ENCODE measurements at regions not wholly inside any gene's neighbourhood (a gene's known extent, or its start where the extent isn't known, plus 50 kb on each side); places are given as distances from the start of the nearest gene placed in this dataset.

DNA sequence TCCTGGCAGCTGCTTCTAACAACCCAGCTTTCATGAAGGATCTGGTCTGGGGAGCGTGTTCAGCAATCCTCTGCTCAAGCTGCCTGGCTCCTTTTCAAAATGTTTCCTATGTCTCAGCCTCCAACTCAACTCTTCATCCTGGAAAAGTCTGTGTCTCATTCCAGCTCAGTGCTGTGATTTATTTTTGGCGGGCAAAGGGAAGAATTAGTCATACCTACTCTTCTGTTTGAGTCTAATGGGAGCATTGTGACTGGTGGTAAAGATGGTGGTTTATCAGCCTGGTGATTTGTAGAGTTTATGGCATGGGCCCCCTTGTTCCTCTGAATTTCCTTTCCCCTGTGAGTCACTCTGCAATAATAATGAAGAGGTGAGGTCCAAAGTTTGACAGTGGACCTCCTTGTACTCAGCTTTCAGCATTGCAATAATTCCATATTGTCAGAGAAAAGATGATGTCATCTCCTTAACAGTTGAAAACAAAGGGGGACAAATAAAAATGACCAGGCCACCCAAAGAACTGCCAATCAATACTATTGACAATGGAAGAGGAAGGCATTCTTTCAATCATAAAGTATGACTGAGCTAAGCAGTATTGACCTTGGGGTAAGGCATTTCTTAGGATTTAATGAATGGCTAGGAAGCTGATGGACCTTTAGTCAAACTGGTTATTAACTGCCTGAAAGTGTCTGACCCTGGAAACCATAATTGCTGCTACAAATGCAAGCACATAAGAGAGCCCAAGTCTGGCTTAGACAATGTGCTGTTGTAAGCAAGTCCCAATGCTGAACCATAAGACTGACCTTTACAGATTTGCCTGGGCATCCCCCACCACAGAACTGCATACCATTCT lies 204.7 kb upstream of the MCTP2 start:
- ATAC-seq (ENCODE audit: low FRiP score) (peak; percentile 93), DNase-seq (ENCODE audit: low spot score) (no peak)
- TF ChIP-seq, protein P1, sequence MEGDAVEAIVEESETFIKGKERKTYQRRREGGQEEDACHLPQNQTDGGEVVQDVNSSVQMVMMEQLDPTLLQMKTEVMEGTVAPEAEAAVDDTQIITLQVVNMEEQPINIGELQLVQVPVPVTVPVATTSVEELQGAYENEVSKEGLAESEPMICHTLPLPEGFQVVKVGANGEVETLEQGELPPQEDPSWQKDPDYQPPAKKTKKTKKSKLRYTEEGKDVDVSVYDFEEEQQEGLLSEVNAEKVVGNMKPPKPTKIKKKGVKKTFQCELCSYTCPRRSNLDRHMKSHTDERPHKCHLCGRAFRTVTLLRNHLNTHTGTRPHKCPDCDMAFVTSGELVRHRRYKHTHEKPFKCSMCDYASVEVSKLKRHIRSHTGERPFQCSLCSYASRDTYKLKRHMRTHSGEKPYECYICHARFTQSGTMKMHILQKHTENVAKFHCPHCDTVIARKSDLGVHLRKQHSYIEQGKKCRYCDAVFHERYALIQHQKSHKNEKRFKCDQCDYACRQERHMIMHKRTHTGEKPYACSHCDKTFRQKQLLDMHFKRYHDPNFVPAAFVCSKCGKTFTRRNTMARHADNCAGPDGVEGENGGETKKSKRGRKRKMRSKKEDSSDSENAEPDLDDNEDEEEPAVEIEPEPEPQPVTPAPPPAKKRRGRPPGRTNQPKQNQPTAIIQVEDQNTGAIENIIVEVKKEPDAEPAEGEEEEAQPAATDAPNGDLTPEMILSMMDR (IDR thresholded peaks at IDR 0.05) = no peak

DNA sequence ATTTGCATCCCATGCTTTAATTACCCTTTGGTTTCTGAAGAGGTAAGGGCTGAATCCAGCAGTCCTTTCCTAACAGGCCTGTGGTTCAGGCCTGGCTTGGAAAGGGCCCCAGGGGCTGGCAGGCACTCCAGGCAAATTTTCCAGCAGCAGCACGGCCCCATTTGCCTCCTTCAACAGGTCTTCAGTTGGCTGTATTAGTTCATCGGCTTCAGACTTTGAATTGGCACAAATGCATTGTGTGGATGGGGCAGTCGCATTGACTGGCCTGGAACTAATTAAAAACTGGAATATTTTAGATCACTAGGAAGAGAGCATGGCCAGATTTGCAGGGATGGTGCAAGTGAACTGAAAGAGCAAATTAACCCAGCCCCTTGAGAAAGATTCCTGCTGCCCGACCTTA lies 207.8 kb upstream of the MCTP2 start:
- TF ChIP-seq, protein P1 (IDR thresholded peaks at IDR 0.05) = no peak
- DNase-seq (ENCODE audit: low spot score) (no peak), ATAC-seq (ENCODE audit: low FRiP score) (no peak)

DNA sequence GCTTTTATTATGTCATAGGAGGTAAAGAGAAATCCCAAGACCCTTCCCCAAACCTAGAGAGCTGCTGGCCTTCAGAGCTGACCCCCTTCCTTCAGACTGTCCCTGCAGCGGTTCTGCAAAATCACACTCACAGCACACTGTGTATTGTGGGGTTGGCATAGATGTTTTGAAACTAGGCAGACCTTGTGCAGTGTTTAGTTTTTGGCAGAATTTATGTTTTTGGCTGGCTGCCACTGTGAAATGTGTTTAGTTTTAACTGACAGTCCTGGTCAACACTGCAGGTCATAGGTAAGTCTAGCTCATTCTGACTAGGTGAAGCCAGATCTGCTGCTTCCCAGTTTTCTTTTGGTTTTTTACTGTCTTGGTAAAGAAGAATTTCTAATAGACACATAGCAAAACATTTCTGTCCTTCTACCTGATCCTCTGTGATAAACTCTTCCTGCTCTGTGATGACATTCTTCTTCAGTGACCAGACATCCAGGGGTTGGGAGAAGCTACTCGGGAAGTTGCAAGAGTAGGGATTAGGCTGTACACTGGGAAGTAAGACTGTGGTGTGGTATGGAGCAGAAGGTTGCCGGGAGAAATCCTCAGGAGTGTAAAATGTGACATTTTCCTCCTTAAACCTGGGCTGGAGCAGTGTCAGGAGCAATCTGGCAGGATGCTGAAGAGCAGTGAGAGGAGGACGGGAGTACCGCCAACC lies 209.6 kb upstream of the MCTP2 start:
- DNase-seq (ENCODE audit: low spot score) = no peak
- no peak for ATAC-seq (ENCODE audit: low FRiP score)
- TF ChIP-seq, protein P1 (IDR thresholded peaks at IDR 0.05) = no peak

DNA sequence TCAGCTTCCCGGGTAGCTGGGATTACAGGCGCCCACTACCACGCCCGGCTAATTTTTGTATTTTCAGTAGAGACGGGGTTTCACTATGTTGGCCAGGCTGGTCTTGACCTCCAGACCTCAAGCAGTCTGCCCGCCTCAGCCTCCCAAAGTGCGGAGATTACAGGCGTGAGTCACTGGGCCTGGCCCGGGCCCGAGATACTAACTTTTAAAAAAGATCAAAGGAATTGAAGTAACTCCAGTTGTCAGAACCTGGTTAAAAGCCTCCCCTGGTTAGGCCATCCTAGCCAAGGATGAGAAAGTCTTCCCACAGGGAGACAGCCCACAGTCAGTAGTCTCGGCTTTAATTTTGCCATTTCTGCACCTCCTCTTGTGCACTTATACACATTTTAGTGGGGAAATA lies 212.3 kb upstream of the MCTP2 start:
- DNase-seq (ENCODE audit: low spot score) = no peak
- no peak for ATAC-seq (ENCODE audit: low FRiP score)

DNA sequence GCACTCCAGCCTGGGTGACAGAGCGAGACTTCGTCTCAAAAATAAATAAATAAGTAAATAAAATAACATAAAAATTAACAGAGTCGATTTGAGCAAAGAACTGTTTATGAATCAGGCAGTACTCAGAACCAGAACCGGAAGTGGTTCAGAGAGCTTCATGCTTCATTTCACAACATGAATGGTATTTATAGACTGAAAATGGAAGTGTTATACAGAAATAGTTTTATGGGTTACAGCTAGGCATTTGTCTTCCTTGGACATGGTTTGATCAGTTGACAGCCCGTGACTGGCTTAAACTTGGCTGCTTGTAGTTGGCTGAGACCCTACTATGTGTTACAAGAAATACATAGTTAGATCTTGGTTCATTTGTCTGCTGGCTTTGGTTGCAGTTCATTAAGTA lies 216.0 kb upstream of the MCTP2 start:
- ATAC-seq (ENCODE audit: low FRiP score) = no peak
- TF ChIP-seq, protein P1 (IDR thresholded peaks at IDR 0.05) = no peak
- no peak for DNase-seq (ENCODE audit: low spot score)

More for the DNA sequence above, 212.3 kb upstream of the MCTP2 start:
- TF ChIP-seq, protein P1 (IDR thresholded peaks at IDR 0.05) = no peak

DNA sequence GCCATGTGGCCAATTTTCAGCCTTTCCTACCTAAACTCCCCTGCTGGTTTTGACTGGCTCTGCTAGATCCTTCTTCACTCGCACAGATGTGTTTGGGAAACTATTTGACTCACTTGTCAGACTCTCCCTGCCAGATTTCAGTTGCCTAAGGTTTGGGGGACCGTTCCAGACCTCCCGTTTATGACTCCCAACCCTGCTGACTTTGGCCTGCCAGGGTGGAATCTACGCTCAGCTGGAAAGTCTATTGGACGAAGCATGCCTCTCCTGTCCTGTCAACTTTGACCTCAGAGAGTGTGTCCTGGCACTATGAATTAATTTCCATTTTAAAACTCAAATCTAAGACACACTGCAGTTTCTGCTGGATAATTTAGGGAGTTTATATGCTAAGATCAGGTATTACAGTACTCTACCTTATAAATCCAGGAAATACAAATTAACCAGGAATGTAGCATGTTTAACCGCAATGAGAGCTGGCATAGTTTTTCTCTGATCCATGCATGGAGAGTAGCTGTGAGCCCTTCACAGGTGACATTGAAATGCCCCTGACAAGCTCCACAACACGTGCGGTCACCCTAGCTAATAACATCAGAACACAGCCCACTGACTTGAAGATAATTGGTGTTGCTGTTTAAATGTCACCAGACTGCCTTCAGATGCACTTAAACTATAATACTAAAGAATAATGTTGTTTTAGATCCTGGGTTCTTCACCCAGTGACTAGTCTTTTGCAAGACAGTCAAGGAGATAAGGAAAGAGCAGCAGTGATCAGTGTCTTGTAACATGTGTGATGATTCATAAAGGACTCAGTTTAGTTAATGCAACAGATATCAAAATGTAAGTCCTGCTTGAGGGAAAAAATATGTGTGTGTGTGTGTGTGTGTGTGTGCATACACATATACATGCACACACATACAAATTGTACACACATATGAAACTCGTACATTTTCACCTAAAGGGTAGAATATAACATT lies 223.0 kb upstream of the MCTP2 start:
- ATAC-seq (ENCODE audit: low FRiP score) (no peak), DNase-seq (ENCODE audit: low spot score) (no peak)
- TF ChIP-seq, protein P1 (IDR thresholded peaks at IDR 0.05) = no peak
